HL-60 (cell line): ENCODE measurements at regions not wholly inside any gene's neighbourhood (a gene's known extent, or its start where the extent isn't known, plus 50 kb on each side); places are given as distances from the start of the nearest gene placed in this dataset.

ENCODE experiments used
- DNase-seq, 2 experiments: peaks; one replicate each; pipeline ENCODE4 v3.0.0-alpha.2; 2010 to 2020; ENCODE audit warnings: low read depth in 1 of 2, low spot score in 1 of 2
- H3K27ac ChIP-seq: fragments of 250-450 bp; sonication (Bioruptor Pico); replicated peaks from 2 replicates; pipeline ENCODE4 v1.5.1; 2020; ENCODE audit warnings: mild to moderate bottlenecking, moderate library complexity
- H3K27me3 ChIP-seq: fragments of 250-450 bp; sonication (Bioruptor Pico); 2 replicates; pipeline ENCODE4 v1.5.1; 2021; ENCODE audit warnings: mild to moderate bottlenecking, moderate library complexity; ENCODE audit not compliant: insufficient read depth, poor library complexity, severe bottlenecking
- H3K4me3 ChIP-seq: replicated peaks from 2 replicates; pipeline ENCODE4 v1.5.1; 2011; ENCODE audit warnings: mild to moderate bottlenecking, control low read depth, low read length; ENCODE audit not compliant: insufficient read depth
- GABPA ChIP-seq: IDR thresholded peaks from 2 replicates; pipeline ENCODE4 v1.6.1; 2012; ENCODE audit warnings: low read depth
- POLR2AphosphoS5 ChIP-seq: IDR thresholded peaks from 2 replicates; pipeline ENCODE4 v1.6.1; 2012; ENCODE audit warnings: low read depth
- SPI1 ChIP-seq: IDR thresholded peaks from 2 replicates; pipeline ENCODE4 v1.6.1; 2012; ENCODE audit warnings: low read depth, mild to moderate bottlenecking, borderline replicate concordance
- TF ChIP-seq, protein P1 (sequence below): IDR thresholded peaks from 2 replicates; pipeline ENCODE4 v1.6.1; 2012; ENCODE audit warnings: low read depth; ENCODE audit not compliant: insufficient replicate concordance
- TF ChIP-seq, protein P2 (sequence below): IDR thresholded peaks from one replicate; pipeline ENCODE4 v1.5.1; 2011; ENCODE audit warnings: low read length, control low read depth, inconsistent platforms; ENCODE audit not compliant: insufficient read depth

DNA sequence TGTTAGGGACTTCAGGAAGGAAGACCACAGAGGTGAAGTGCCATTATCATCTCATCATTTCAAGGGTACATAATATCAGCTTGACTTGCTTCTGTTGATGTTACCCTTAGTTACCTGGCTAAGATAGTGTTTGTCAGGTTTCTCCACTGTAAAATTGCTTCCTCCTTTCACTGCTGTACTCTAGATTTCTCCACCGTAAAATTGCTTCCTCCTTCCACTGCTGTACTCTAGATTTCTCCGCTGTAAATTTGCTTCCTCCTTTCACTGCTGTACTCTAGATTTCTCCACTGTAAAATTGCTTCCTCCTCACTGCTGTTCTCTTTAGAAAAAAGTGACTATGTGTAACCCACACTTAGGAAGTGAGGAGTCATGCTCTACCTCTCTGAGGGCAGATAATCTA lies 1460.3 kb downstream of the SUCLG1 start:
- TF ChIP-seq GABPA (no peak), SPI1 (no peak), POLR2AphosphoS5 (no peak)
- TF ChIP-seq, protein P1, sequence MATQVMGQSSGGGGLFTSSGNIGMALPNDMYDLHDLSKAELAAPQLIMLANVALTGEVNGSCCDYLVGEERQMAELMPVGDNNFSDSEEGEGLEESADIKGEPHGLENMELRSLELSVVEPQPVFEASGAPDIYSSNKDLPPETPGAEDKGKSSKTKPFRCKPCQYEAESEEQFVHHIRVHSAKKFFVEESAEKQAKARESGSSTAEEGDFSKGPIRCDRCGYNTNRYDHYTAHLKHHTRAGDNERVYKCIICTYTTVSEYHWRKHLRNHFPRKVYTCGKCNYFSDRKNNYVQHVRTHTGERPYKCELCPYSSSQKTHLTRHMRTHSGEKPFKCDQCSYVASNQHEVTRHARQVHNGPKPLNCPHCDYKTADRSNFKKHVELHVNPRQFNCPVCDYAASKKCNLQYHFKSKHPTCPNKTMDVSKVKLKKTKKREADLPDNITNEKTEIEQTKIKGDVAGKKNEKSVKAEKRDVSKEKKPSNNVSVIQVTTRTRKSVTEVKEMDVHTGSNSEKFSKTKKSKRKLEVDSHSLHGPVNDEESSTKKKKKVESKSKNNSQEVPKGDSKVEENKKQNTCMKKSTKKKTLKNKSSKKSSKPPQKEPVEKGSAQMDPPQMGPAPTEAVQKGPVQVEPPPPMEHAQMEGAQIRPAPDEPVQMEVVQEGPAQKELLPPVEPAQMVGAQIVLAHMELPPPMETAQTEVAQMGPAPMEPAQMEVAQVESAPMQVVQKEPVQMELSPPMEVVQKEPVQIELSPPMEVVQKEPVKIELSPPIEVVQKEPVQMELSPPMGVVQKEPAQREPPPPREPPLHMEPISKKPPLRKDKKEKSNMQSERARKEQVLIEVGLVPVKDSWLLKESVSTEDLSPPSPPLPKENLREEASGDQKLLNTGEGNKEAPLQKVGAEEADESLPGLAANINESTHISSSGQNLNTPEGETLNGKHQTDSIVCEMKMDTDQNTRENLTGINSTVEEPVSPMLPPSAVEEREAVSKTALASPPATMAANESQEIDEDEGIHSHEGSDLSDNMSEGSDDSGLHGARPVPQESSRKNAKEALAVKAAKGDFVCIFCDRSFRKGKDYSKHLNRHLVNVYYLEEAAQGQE, result no peak
- Histone ChIP-seq H3K4me3 (no peak overlapping the region), H3K27me3 (no peaks in the 10 kb centered on the region), H3K27ac (no peak overlapping the region)
- peak in 1 of 2 experiments; percentile 24 for DNase-seq

DNA sequence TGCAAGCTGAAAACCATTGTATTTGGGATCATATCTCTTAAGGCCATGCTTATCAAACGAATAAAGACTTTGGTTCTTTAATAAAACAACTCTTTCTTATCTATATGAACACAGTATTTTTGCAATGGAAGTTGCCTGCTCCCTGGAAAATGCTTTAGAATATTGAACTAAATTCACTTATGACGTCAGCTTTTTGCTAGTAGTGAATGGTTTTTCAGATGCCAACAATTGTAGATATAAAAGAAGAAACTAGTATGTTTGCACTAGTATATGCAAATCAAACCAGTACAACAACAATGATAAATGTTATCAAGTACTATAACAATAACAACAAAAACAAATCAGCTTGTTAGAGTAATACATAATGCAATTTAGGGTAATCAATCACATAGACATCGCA lies 1462.9 kb downstream of the SUCLG1 start:
- TF ChIP-seq, protein P1, result no peak
- TF ChIP-seq GABPA, result no peak
- TF ChIP-seq, protein P2, sequence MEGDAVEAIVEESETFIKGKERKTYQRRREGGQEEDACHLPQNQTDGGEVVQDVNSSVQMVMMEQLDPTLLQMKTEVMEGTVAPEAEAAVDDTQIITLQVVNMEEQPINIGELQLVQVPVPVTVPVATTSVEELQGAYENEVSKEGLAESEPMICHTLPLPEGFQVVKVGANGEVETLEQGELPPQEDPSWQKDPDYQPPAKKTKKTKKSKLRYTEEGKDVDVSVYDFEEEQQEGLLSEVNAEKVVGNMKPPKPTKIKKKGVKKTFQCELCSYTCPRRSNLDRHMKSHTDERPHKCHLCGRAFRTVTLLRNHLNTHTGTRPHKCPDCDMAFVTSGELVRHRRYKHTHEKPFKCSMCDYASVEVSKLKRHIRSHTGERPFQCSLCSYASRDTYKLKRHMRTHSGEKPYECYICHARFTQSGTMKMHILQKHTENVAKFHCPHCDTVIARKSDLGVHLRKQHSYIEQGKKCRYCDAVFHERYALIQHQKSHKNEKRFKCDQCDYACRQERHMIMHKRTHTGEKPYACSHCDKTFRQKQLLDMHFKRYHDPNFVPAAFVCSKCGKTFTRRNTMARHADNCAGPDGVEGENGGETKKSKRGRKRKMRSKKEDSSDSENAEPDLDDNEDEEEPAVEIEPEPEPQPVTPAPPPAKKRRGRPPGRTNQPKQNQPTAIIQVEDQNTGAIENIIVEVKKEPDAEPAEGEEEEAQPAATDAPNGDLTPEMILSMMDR, result no peak
- TF ChIP-seq SPI1, result no peak
- no peak for TF ChIP-seq POLR2AphosphoS5
- no peak overlapping the region for H3K4me3 ChIP-seq
- no peaks in the 10 kb centered on the region for H3K27me3 ChIP-seq
- DNase-seq, result no peak
- H3K27ac ChIP-seq, result no peak overlapping the region

DNA sequence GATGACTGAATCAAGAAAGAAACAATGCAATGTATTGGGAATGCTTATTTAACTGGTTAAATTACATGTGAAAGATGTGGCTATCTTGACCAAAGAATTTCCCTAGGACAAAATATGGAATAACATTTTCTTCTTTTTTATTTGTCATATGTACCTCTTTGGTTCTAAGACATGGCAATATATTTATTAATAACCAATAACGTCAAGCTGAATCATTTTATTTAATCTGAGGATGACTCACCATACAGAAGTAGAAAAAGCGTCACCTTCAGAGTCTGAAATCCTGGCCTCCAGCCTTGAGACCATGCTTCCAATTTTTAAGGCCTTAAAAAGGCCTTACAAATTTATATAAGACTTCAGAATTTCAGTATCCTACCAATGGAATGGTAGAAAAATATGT lies 1464.9 kb downstream of the SUCLG1 start:
- no peak for DNase-seq
- Histone ChIP-seq H3K27ac (no peak overlapping the region), H3K4me3 (no peak overlapping the region), H3K27me3 (no peaks in the 10 kb centered on the region)
- TF ChIP-seq GABPA (no peak), SPI1 (no peak), POLR2AphosphoS5 (no peak)
- TF ChIP-seq, protein P2, result no peak
- TF ChIP-seq, protein P1, result no peak

DNA sequence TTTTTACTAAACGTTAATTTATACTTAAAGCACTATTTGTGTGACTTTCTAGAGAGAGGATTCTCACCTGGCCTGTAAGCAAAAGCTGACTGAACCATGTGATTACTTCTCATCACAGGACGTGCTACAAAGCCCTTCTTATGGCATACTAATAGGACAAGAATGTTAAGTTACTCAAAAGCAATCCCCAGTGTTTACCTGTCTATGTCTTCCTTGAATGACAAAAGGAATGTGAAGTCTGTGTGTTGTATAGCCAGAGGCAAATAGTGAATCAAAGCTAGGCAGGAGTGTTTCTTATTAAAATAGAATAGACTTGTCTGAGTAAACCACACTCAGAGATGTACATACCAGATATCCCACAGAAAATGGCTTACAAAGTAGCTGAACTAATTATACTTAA lies 1465.5 kb downstream of the SUCLG1 start:
- DNase-seq, result no peak
- no peaks in the 10 kb centered on the region for H3K27me3 ChIP-seq
- H3K27ac ChIP-seq, result no peak overlapping the region
- TF ChIP-seq, protein P2, result no peak
- TF ChIP-seq SPI1 (no peak), GABPA (no peak), POLR2AphosphoS5 (no peak)
- TF ChIP-seq, protein P1, result no peak
- H3K4me3 ChIP-seq, result no peak overlapping the region
